HG03196 (cell line): ENCODE measurements at regions not wholly inside any gene's neighbourhood (a gene's known extent, or its start where the extent isn't known, plus 50 kb on each side); places are given as distances from the start of the nearest gene placed in this dataset.

Source experiments
- ATAC-seq: cut with Tn5 transposase; IDR thresholded peaks from one replicate; pipeline ENCODE4 v1.9.1; 2021; ENCODE audit not compliant: unreplicated experiment

DNA sequence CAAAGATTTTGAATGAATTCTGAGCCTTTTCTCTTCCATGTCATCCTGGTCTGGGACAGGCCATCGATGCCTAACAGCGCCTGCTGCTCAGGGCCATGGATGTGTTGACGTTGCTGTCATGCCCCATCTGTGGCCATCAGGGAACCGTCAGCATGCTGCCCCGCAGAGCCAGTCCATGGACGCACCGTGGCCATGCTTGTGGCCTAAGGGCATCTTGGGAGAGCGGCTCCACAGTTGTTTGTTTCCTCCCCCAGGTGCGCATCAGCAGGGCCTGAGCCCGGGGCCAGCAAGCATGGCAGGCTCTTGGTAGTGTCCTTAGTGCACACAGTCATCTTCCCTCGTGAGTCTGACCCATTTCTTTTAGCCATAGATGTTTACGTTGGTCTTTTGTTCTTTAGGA is 142.7 kb downstream of the VAPA start:
- ATAC-seq, result no peak

GRCh38 chr18:10057401-10057893 is 143.6 kb downstream of the VAPA start:
- ATAC-seq, result no peak

DNA sequence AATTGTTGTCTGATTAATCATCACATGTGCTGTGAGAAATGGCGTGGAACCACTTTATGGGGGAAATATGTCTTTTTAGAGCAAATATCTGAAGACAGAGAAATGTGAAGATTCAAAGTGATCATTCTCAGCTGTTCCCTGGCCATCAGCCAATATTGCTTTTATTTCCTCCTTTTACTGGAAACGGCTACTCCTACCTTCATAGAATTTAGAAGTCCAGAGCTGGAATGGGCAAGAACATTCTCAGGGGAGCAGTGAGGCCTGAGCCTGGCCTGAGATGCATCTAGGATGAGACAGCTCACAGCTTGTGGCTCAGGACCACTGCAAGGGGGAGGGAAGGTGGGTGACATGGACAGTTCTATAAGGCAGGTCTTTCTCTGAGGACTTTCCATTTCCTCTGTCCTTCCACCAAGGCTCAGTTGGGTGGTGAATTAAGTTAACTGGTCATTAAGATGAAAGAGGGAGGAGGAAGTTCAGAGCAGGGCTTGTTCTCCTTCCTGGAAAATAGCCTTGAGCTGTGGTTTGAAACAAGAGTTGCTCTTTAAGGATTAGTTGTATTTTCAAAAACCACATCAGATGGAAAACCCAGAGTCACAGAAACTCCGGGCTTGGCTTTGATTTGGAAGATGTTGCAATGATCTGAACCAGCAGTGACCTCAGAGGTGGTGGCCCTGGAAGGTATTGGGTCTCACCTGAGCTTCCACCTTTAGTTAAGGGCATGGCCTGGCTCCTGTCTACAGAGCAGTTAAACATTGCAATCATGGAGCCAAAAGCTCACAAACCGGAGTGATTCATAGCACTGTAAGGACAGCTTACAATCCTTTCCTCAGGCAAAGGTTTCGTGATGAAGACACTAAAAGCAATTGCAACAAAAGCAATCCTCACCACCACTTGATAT is 144.3 kb downstream of the VAPA start:
- ATAC-seq, result no peak

- ATAC-seq, result no peak
These were observed 146.0 kb downstream of the VAPA start for GRCh38 chr18:10059610-10060468.

- no peak for ATAC-seq
These were observed 146.6 kb downstream of the VAPA start for GRCh38 chr18:10060469-10060782.

- ATAC-seq, result no peak
These were observed 147.0 kb downstream of the VAPA start for GRCh38 chr18:10060841-10061240.

- no peak for ATAC-seq
These were observed 147.8 kb downstream of the VAPA start for GRCh38 chr18:10061566-10062140.

GRCh38 chr18:10062302-10063300 is 148.8 kb downstream of the VAPA start:
- ATAC-seq, result no peak

- ATAC-seq, result no peak
These were observed 149.7 kb downstream of the VAPA start for GRCh38 chr18:10063489-10063888.

- ATAC-seq, result no peak
These were observed 150.5 kb downstream of the VAPA start for GRCh38 chr18:10064267-10064666.

GRCh38 chr18:10065296-10065695 is 151.5 kb downstream of the VAPA start:
- ATAC-seq, result no peak

GRCh38 chr18:10067670-10068659 is 154.1 kb downstream of the VAPA start:
- no peak for ATAC-seq

GRCh38 chr18:10068766-10069567 is 155.2 kb downstream of the VAPA start:
- ATAC-seq, result no peak

GRCh38 chr18:10070561-10071000 is 156.8 kb downstream of the VAPA start:
- no peak for ATAC-seq

- ATAC-seq, result no peak
These were observed 158.9 kb downstream of the VAPA start for GRCh38 chr18:10072671-10073175.

- no peak for ATAC-seq
These were observed 160.3 kb downstream of the VAPA start for GRCh38 chr18:10074110-10074509.

DNA sequence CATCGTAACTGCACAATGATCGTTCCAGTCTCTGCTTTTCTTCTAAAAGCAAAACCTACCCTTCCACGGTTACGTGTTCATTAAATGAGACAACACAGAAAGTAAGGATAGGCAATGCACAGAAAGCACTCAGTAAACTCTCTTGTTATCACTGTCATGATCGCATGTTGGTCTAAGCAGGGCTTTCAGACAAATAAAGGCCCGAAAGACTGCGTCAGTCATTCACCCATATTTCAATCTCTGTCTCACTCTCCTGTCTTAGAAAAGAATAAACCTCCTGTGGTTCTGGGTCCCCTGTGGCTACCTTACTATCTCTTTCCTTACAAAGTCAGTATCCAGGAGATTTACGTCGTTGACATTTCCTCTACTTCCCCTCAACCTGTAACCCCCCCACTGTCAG is 160.9 kb downstream of the VAPA start:
- ATAC-seq, result no peak

DNA sequence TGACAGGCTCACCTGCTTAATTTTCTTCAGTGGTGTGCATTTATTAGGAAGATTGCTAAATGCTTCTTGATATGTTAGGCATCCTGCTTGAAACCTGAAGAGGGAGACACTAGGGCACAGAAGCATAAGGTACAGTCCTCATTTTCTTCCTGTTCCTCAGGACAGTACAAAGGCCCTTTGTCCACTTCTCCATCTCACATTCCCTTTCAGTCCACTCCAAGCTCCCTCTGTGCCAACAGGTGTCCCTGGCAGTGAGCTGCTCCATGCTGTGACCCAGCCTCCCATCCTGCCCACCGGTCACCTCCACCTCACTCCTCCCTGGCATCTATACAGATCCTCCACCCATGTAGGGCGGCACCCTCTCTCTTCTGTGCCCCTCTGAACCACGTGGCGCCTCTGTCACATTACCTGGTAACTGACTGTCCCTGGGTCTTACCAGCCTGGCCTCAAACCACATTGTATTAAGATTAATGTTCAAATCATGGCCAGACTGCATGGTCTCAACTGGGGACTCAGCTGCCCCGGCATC is 162.8 kb downstream of the VAPA start:
- no peak for ATAC-seq
